Head of caudate nucleus (tissue), 42 donors: ENCODE measurements at regions not wholly inside any gene's neighbourhood (a gene's known extent, or its start where the extent isn't known, plus 50 kb on each side); places are given as distances from the start of the nearest gene placed in this dataset.
A peak's percentile ranks its signal among the peaks of the same experiment; 100 is the strongest.

Experiments used
- DNase-seq, 42 donors: peaks; one replicate each; pipeline versions ENCODE4 v3.0.0 to v3.0.0-alpha.2; 2020 to 2021; ENCODE audit warnings: mixed read lengths in 7 of 42
- intact Hi-C: fragments of 100-400 bp; cut with DNase I; formaldehyde crosslinking; loops from one replicate; pipeline ENCODE4 v1.15.0; 2022

DNA sequence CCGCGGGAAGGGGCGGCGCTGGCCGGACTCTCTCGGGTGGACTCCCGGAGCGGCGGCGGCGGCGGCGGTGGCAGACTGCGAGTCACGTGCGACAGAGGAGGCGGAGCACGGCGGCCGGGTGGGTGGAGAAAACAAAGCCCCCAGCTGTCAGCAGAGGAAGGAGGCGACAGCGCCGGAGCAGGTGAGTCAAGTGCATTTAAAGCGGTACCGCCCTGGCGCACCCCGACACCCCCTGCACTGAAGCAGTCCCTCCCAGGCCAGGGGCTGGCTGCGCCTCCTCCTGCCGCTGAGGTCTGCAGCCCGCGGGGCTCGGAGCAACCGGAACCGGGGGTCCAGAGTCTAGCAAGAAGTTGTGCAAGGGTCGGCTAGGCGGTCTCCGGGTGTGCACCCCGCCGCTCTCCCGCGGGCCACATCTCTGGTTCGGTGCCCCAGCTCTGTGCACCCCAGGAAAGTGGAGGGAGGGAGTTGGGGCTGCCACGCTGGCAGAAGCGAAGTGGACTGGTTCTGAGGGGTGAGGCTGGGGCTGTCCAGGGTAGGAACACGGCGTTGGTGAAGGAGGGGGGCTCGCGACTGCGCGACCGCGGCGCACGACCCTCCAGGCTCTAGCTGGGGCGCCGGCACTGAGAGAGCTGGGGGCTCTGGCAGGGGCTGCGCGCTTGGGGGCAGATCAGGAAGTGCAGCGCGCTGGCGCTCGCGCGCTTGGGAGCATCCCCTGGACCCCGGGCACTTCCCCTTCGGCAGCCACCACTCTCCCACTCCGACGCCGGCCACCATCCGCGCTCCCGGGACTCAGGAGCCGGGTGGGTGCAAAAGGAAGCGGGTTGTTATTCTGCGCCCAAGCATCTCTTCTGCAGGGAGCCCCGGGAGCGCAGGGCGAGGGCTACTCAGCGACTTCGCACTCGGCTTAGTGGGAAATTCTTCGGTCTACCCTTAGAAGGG lies 64.0 kb upstream of the MAPRE2 start:
- peak; percentile 79 to 96 (median 93) for DNase-seq
- intact Hi-C loops: loop anchor here (10.0 kb wide), 1 partner anchor 92 kb away; no protein-coding TSS in a partner anchor

DNA sequence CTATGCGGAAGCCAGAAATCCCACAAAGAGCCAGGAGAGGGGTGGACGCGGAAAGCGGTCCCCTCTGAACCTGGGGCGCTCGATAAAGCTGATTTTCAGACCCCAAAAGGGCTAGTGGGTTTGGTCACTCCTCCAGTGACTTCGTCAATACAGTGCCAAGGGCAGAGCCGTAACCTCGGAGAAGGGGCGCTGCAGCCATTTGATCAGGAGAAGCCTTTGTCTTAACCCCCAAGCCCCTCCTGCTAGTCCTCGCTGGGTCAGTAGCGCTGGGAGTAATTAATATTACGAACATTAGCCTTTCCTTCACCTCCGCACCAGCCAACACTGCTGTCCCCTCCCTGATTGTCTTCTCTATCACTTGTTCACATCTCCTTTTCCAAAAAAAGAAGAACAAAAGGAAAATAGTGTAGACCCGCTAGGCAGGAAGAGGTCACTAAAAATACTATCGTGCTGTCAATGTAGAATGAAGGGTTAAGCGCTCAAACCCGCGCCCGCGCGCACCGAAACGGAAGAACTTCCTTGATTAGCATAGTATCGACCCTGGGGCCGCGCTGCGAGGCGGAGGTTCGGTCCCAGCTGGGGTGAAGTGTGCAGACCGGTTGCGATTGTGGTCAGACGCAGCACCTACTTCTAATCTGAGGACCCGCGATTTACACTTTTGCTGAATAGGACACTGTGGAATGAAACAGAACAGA lies 63.2 kb upstream of the MAPRE2 start:
- peak; percentile 42 to 82 (median 62) for DNase-seq
- intact Hi-C loops: loop anchor here (10.0 kb wide), 1 partner anchor 93 kb away; no protein-coding TSS in a partner anchor

DNA sequence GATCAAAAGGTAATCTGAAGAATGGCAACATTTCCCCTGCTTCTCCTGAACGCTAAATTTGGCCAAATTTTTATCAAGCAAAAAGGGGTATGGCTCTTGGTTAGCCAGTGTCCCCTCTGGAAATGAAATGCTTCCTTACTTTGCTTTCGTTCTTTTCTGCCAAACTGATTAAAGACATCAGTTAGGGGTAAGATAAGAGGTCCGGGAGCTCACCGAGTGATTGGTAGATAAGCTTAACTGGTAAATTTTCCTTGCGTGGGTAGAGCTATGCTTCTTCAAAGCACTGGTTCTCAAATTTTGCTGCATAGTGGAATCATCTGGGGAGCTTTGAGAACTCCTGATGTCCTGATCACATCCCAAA lies 62.7 kb upstream of the MAPRE2 start:
- intact Hi-C loops: loop anchor here (10.0 kb wide), 1 partner anchor 94 kb away; no protein-coding TSS in a partner anchor
- peak in 2 of 42 donors; percentile 17 to 29 for DNase-seq

DNA sequence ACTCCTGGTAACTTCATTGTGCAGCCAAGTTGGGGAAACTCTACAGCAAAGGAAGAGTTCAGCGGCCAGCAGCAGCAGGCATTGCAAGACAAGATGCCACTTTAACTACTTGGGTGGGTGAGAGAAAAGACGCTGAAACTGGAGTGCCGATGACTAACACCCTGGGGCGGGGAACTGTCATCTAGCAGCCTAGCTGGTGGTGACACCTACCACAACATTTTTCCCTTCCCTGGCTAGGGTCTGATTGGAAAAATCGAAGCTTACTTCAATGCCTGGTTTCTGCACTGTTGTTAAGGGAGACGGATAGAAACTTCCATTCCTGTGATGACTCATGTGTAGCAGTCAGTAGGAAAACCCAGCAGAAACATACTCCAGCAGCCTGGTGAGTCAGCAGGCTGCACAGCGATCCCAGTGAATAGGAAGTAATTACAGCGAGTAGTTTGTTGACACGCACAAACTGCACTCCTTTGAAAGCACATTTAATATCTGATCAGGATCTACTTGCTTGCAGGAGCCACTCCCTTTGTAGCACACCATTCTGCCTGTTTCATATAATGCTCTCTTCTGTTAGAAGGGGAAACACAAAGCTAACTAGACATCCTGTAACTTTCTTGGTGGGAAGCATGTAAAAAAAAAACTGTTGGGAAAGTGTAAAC lies 62.1 kb upstream of the MAPRE2 start:
- DNase-seq: peak; percentile 48 to 96 (median 80)
- intact Hi-C loops: loop anchor here (10.0 kb wide), 1 partner anchor 94 kb away; no protein-coding TSS in a partner anchor

DNA sequence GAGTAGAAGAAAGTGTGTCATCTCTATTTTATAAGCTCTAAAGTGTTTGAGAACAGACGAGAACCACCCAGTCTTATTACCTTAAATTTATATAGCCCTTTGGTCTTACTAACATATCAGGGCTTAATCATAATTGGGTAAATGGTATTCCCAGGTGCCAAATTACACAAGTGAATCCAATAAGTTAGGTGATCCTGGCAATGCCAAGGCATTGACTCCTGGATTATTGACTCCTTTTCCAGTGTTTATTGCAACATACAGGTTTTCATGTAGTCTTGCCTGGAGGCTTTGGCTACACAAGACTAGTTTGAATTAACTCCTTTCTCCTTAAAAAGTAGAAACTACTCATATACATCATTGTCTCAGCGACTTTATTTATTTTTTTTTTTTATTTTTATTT lies 59.7 kb upstream of the MAPRE2 start:
- intact Hi-C loops: no loop called here
- no peak for DNase-seq

DNA sequence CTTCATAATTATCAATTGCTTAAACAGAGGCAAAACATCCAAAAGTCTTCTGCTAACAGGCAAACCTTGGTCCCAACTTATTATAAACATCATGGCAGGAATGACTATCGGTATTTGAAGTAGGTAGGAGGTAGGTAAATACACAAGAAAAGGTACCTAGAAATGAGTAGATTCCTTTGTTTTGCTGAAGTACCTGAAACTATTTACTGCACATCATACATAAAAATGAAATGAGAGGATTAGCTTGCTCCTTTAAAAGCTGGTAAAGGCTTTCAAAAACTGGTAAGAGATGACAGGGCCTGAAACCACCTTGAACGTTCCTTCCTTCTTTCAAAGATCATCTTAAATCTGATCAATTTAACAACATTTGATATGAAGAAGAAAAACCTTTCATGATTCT lies 55.2 kb upstream of the MAPRE2 start:
- no peak for DNase-seq
- intact Hi-C loops: no loop called here

DNA sequence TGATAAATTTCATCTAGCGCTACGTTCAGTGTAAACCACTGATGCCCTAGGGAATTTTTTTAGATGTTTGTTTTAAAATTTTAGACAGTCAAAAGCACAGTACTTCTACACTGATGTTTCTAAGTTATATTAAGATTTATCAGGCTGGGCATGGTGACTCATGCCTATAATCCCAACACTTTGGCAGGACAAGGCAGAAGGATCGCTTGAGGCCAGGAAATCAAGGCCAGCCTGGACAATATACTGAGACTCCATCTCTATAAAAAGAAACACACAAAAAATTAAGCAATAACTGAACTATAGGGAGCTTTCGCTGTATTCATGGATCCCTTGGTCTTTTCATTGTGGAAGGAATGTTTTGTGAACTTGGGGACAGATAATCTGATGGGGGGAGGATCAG lies 50.6 kb upstream of the MAPRE2 start:
- no peak for DNase-seq

DNA sequence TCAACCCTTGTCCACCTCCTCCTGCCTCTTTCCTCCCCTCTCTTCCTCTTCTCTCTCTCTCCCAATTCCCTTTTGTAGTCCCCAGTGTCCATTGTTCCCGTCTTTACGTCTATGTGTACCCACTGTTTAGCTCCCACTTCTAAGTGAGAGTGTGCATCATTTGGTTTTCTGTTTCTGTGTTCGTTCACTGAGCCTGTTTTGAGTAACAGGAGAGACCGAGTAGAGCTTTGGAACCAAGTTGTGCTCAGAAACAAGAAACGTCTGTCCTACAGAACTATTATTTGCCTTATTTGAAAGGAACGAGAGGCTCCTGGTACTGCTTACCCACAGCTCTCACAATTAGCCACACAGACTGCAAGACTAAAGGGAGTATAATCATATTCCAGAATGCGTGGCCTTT lies 50.1 kb upstream of the MAPRE2 start:
- peak in 2 of 42 donors; percentile 13 to 35 for DNase-seq
- intact Hi-C loops: no loop called here

More for the DNA sequence above, 50.6 kb upstream of the MAPRE2 start:
- intact Hi-C loops: no loop called here
